GM20000 (cell line): ENCODE measurements at regions not wholly inside any gene's neighbourhood (a gene's known extent, or its start where the extent isn't known, plus 50 kb on each side); places are given as distances from the start of the nearest gene placed in this dataset.

Experiments
- DNase-seq: peaks from one replicate; pipeline ENCODE4 v3.0.0; 2012; ENCODE audit warnings: low spot score
- CTCF ChIP-seq: IDR thresholded peaks from 2 replicates; pipeline ENCODE4 v1.5.1; 2012; ENCODE audit warnings: mild to moderate bottlenecking, control low read depth; ENCODE audit errors: extremely low read depth, missing control alignments

- DNase-seq = no peak
- no peak for TF ChIP-seq CTCF
Observed at GRCh38 chr4:187840814-187841213, 154.8 kb upstream of the ZFP42 start.

GRCh38 chr4:187849556-187850225 is 145.9 kb upstream of the ZFP42 start:
- TF ChIP-seq CTCF = no peak
- DNase-seq = no peak

GRCh38 chr4:187865914-187866313 is 129.7 kb upstream of the ZFP42 start:
- TF ChIP-seq CTCF = no peak
- no peak for DNase-seq

GRCh38 chr4:187883049-187883448 is 112.5 kb upstream of the ZFP42 start:
- DNase-seq = no peak
- TF ChIP-seq CTCF = no peak

GRCh38 chr4:187883836-187884475 is 111.6 kb upstream of the ZFP42 start:
- no peak for TF ChIP-seq CTCF
- DNase-seq = no peak

GRCh38 chr4:187887906-187888305 is 107.7 kb upstream of the ZFP42 start:
- no peak for DNase-seq
- TF ChIP-seq CTCF = no peak

- no peak for TF ChIP-seq CTCF
- no peak for DNase-seq
Observed at GRCh38 chr4:187889651-187890050, 105.9 kb upstream of the ZFP42 start.
